GM06990 (cell line): ENCODE measurements at regions not wholly inside any gene's neighbourhood (a gene's known extent, or its start where the extent isn't known, plus 50 kb on each side); places are given as distances from the start of the nearest gene placed in this dataset.

Experiments
- DNase-seq: peaks from one replicate; pipeline ENCODE4 v3.0.0-alpha.2; 2011; ENCODE audit not compliant: insufficient read length; ENCODE audit errors: extremely low read depth
- H3K27me3 ChIP-seq: replicated peaks from 2 replicates; pipeline ENCODE4 v1.6.0; 2011; ENCODE audit warnings: low read length; ENCODE audit not compliant: control insufficient read depth, insufficient read depth
- H3K36me3 ChIP-seq: 2 replicates; pipeline ENCODE4 v1.5.1; 2011; ENCODE audit warnings: low read length; ENCODE audit not compliant: control insufficient read depth, insufficient read depth
- H3K4me3 ChIP-seq: replicated peaks from 2 replicates; pipeline ENCODE4 v1.5.1; 2011; ENCODE audit warnings: low read depth, mild to moderate bottlenecking, control low read depth, low read length
- TF ChIP-seq, protein P1 (sequence below): IDR thresholded peaks from 2 replicates; pipeline ENCODE4 v1.5.1; 2011; ENCODE audit warnings: low read length, control low read depth, mild to moderate bottlenecking, inconsistent platforms; ENCODE audit not compliant: insufficient read depth, poor library complexity, severe bottlenecking

DNA sequence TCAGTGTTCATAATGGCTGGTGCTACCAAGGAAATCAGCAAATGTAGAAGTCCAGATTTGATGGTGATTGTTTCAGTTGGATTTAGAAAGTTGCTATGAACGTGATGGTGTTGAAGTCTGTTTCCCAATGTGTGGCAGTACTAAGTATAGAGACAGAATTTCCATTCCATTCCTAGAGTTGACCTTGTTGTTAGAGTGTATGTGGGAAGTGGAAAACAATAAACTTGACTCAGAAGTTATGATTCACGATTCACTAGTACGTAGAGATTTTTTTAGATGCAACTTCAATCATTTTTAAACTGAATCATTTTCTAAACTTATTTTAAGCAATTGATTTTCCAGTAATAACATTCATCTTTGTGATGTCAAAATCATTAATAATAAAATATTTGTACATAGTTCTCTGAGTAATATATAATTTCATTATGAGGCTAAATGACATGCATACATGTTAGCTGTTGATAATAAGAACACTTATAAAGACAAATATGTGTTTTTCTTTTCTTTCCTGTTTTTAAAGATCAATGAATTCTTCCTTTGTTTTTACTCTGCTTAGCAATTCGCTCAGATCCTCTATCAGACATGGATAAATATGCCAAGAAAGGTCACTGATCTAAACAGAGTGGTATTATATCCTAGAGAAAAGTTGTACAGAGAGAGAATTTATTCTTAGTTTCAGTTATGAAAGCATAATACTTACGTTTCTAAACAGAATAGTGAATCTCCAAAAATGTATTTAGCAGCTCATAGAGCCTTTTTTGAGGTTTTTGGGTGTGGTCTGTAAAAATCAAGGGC, 108.8 kb upstream of the GPR149 start:
- no peaks in the 10 kb centered on the region for H3K36me3 ChIP-seq
- TF ChIP-seq, protein P1, sequence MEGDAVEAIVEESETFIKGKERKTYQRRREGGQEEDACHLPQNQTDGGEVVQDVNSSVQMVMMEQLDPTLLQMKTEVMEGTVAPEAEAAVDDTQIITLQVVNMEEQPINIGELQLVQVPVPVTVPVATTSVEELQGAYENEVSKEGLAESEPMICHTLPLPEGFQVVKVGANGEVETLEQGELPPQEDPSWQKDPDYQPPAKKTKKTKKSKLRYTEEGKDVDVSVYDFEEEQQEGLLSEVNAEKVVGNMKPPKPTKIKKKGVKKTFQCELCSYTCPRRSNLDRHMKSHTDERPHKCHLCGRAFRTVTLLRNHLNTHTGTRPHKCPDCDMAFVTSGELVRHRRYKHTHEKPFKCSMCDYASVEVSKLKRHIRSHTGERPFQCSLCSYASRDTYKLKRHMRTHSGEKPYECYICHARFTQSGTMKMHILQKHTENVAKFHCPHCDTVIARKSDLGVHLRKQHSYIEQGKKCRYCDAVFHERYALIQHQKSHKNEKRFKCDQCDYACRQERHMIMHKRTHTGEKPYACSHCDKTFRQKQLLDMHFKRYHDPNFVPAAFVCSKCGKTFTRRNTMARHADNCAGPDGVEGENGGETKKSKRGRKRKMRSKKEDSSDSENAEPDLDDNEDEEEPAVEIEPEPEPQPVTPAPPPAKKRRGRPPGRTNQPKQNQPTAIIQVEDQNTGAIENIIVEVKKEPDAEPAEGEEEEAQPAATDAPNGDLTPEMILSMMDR = no peak
- DNase-seq = no peak
- H3K4me3 ChIP-seq = no peak overlapping the region
- no peaks in the 10 kb centered on the region for H3K27me3 ChIP-seq

DNA sequence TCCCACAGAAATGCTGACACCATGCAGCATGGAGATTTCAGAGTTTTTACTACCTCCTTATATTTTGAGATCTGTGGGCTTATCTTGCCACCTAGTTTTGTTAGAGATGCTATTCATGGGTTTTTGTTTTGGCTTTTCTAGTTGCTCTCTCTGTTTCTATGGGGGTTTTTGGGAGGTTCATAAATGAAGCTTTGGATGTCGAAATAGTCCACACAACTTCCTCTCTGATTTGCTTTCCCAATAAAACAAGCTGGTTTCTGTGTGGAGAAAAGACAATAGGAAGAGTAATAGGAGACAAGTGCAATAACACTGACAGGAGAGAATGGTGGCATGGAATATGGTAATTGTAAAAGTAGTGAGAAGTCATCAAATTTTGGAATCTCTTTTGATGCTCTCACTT, 106.8 kb upstream of the GPR149 start:
- Histone ChIP-seq H3K36me3 (no peaks in the 10 kb centered on the region), H3K4me3 (no peak overlapping the region), H3K27me3 (no peaks in the 10 kb centered on the region)
- no peak for DNase-seq
- TF ChIP-seq, protein P1 = no peak

DNA sequence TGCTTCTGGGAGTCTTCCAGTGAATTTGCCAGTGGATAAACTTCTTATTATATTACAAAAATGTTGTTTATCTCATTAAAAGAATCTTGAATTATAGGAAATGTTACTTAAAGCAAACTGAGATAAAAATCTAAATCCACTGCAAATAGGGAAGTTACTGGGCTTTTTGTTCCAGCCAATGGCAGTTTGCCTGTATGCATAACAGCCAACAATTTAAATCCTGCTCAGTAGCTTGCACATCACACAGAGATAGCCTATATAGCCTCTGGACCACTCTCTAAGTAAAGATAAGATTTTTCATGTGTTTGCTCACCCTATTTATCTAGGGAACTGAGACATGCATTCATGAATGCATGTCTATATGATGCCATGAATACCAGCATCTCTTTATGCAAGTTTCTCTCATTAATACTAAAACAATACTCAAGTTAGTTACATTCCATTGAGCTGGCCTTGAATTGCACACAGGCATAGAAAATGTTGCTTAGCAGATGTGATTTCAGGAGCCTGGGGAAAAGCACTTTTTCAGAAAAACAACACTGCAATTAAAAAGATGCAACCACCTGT, 92.1 kb upstream of the GPR149 start:
- H3K36me3 ChIP-seq = no peaks in the 10 kb centered on the region
- no peak overlapping the region for H3K4me3 ChIP-seq
- H3K27me3 ChIP-seq = no peaks in the 10 kb centered on the region
- TF ChIP-seq, protein P1 = no peak
- no peak for DNase-seq

DNA sequence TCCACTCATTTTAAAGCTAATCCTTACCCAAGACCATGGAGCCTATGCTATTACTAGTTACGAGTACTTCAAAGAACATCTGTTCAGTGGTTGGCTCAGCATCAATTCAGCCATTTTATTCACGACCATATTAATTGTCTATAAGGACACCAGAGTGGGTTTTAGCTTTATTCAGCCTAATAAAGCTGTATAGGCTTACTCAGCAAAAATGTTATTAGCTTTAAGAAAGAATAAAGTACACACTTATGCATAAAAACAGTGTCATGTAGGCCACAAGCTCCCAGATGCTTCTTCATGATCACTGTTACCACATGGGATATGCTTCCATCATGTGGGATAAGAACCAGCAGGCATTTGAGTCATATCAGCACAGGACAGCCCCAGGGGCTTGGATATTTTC, 87.4 kb upstream of the GPR149 start:
- no peaks in the 10 kb centered on the region for H3K36me3 ChIP-seq
- no peak for DNase-seq
- H3K27me3 ChIP-seq = no peaks in the 10 kb centered on the region
- H3K4me3 ChIP-seq = no peak overlapping the region
- TF ChIP-seq, protein P1 = no peak

DNA sequence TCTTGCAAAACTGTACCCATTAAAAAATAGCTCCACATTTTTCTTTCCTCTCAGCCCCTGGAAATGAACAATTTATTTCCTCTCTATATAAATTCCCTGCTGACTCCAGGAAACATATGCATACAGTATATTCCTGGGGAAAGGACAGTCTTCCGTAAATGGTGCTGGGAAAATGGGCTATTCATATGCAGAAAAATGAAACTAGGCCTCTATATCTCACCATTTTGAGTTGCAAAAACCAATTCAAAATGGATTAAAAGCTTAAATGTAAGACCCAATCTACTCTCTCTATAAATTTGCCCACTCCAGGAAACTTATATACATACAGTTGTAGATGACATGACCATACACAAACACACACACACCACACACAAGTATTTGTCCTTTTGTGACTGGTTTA, 85.9 kb upstream of the GPR149 start:
- TF ChIP-seq, protein P1 = no peak
- Histone ChIP-seq H3K27me3 (no peaks in the 10 kb centered on the region), H3K36me3 (no peaks in the 10 kb centered on the region), H3K4me3 (no peak overlapping the region)
- DNase-seq = no peak
